Natural killer cell (primary cell): ENCODE measurements at regions not wholly inside any gene's neighbourhood (a gene's known extent, or its start where the extent isn't known, plus 50 kb on each side); places are given as distances from the start of the nearest gene placed in this dataset.
"Not testable (repeated sequence)": the region's sequence is repeated elsewhere in the genome, so short reads cannot be mapped to it uniquely, and the experiment has no call there.

Experiments used
- ATAC-seq, 3 donors: fragments of 150-1000 bp in 2 of 3; fragments of 200-7000 bp in 1 of 3; cut with Tn5 transposase; 1 replicate in 1 of 3; 2 replicates in 2 of 3; pipeline ENCODE4 v1.10.0; 2021; ENCODE audit warnings: mild to moderate bottlenecking in 2 of 3, moderate library complexity in 2 of 3
- DNase-seq, 2 donors: peaks; one replicate each; pipeline versions ENCODE4 v3.0.0 to v3.0.0-alpha.2; 2013 to 2021; ENCODE audit warnings: mixed read lengths in 1 of 2
- H3K27ac ChIP-seq: one replicate; pipeline ENCODE4 v1.5.1; 2013; ENCODE audit warnings: mild to moderate bottlenecking, low read length
- H3K27me3 ChIP-seq: one replicate; pipeline ENCODE4 v1.6.1; 2013; ENCODE audit warnings: low read length; ENCODE audit not compliant: control insufficient read depth, insufficient read depth
- H3K36me3 ChIP-seq: one replicate; pipeline ENCODE4 v1.6.1; 2013; ENCODE audit warnings: low read length; ENCODE audit not compliant: control insufficient read depth, insufficient read depth
- H3K4me1 ChIP-seq: one replicate; pipeline ENCODE4 v1.6.1; 2013; ENCODE audit warnings: low read length; ENCODE audit not compliant: control insufficient read depth, insufficient read depth
- H3K4me3 ChIP-seq: one replicate; pipeline ENCODE4 v1.5.1; 2013; ENCODE audit warnings: low read length
- H3K9me3 ChIP-seq: one replicate; pipeline ENCODE4 v1.6.1; 2013; ENCODE audit warnings: low read length; ENCODE audit not compliant: control insufficient read depth, insufficient read depth
- H3K27ac Mint-ChIP-seq, 2 donors: one replicate each; pipeline ENCODE4 v1.8.0; 2022; ENCODE audit warnings: mild to moderate bottlenecking in 2 of 2, mixed read lengths in 2 of 2, moderate library complexity in 1 of 2
- H3K27me3 Mint-ChIP-seq, 2 donors: one replicate each; pipeline ENCODE4 v1.8.0; 2022; ENCODE audit warnings: low read depth in 2 of 2, mixed read lengths in 2 of 2
- H3K36me3 Mint-ChIP-seq: one replicate; pipeline ENCODE4 v1.8.0; 2022; ENCODE audit warnings: mixed read lengths
- H3K4me1 Mint-ChIP-seq, 2 donors: one replicate each; pipeline ENCODE4 v1.8.0; 2022; ENCODE audit warnings: mixed read lengths in 2 of 2
- H3K4me3 Mint-ChIP-seq: one replicate; pipeline ENCODE4 v1.8.0; 2022; ENCODE audit warnings: mild to moderate bottlenecking, moderate library complexity, mixed read lengths
- H3K9me3 Mint-ChIP-seq, 2 donors: one replicate each; pipeline ENCODE4 v1.8.0; 2022; ENCODE audit warnings: mixed read lengths in 2 of 2
- CTCF ChIP-seq: fragments of 200-600 bp; IDR thresholded peaks from one replicate; pipeline ENCODE4 v1.8.0; 2022; ENCODE audit warnings: antibody characterized with exemption
- WGBS: methylation state at CpG from one replicate; pipeline ENCODE4 v1.1.7; 2013; ENCODE audit warnings: missing lambda C conversion rate; ENCODE audit not compliant: insufficient coverage; 5-methylcytosine and 5-hydroxymethylcytosine counted together
- intact Hi-C: fragments of 100-400 bp; cut with micrococcal nuclease; formaldehyde crosslinking; loops from one replicate; pipeline ENCODE4 v1.14.2; 2022

GRCh38 chr4:104642521-104642920 lies 147.8 kb upstream of the CXXC4 start:
- H3K27ac Mint-ChIP-seq = no peak overlapping the region
- no peaks in the 10 kb centered on the region for H3K36me3 ChIP-seq
- H3K4me1 ChIP-seq = no peaks in the 10 kb centered on the region
- intact Hi-C loops = no loop called here
- H3K4me3 Mint-ChIP-seq = no peak overlapping the region
- TF ChIP-seq CTCF = no peak
- H3K9me3 Mint-ChIP-seq = peaks cover 0 to 4% of the 10 kb centered on the region in 2 donors
- H3K27me3 Mint-ChIP-seq = peaks cover 0 to 3% of the 10 kb centered on the region in 2 donors
- no peak for ATAC-seq
- no peak for DNase-seq
- no peaks in the 10 kb centered on the region for H3K27me3 ChIP-seq
- peaks cover 7% of the 10 kb centered on the region for H3K36me3 Mint-ChIP-seq
- H3K9me3 ChIP-seq = no peaks in the 10 kb centered on the region
- H3K4me3 ChIP-seq = no peak overlapping the region
- 89% methylated on average over 2 of the region's 3 CpGs for WGBS
- no peak overlapping the region for H3K27ac ChIP-seq
- no peaks in the 10 kb centered on the region for H3K4me1 Mint-ChIP-seq

- H3K4me1 ChIP-seq = no peaks in the 10 kb centered on the region
- H3K9me3 Mint-ChIP-seq = peaks cover 0 to 4% of the 10 kb centered on the region in 2 donors
- H3K27ac ChIP-seq = no peak overlapping the region
- DNase-seq (no peak), ATAC-seq (no peak)
- intact Hi-C loops = no loop called here
- peaks cover 0 to 3% of the 10 kb centered on the region in 2 donors for H3K27me3 Mint-ChIP-seq
- WGBS = 88% methylated on average over 3 of the region's 3 CpGs
- no peaks in the 10 kb centered on the region for H3K27me3 ChIP-seq
- H3K4me3 ChIP-seq = no peak overlapping the region
- H3K9me3 ChIP-seq = no peaks in the 10 kb centered on the region
- no peak overlapping the region for H3K27ac Mint-ChIP-seq
- H3K4me1 Mint-ChIP-seq = no peaks in the 10 kb centered on the region
- TF ChIP-seq CTCF = no peak
- no peak overlapping the region for H3K4me3 Mint-ChIP-seq
- no peaks in the 10 kb centered on the region for H3K36me3 ChIP-seq
- peaks cover 16% of the 10 kb centered on the region for H3K36me3 Mint-ChIP-seq
Observed at GRCh38 chr4:104643805-104644204, 149.1 kb upstream of the CXXC4 start.

- Mint-ChIP-seq H3K9me3 (peaks cover 3 to 6% of the 10 kb centered on the region in 2 donors), H3K27me3 (no peaks in the 10 kb centered on the region), H3K4me1 (no peaks in the 10 kb centered on the region), H3K36me3 (peaks cover 24% of the 10 kb centered on the region), H3K27ac (no peak overlapping the region), H3K4me3 (no peak overlapping the region)
- Histone ChIP-seq H3K4me3 (no peak overlapping the region), H3K27ac (no peak overlapping the region), H3K27me3 (no peaks in the 10 kb centered on the region), H3K9me3 (no peaks in the 10 kb centered on the region), H3K36me3 (no peaks in the 10 kb centered on the region), H3K4me1 (no peaks in the 10 kb centered on the region)
- WGBS = 100% methylated on average over 1 of the region's 1 CpG
- intact Hi-C loops = no loop called here
- no peak for DNase-seq
- ATAC-seq = no peak
- TF ChIP-seq CTCF = no peak
Observed at GRCh38 chr4:104649631-104650030, 154.9 kb upstream of the CXXC4 start.

GRCh38 chr4:104662269-104662668 lies 167.6 kb upstream of the CXXC4 start:
- WGBS = 93% methylated on average over 3 of the region's 3 CpGs
- H3K4me1 Mint-ChIP-seq, DNase-seq, H3K27me3 Mint-ChIP-seq, H3K36me3 Mint-ChIP-seq, H3K9me3 Mint-ChIP-seq, H3K36me3 ChIP-seq, ATAC-seq, H3K4me1 ChIP-seq, H3K9me3 ChIP-seq, H3K4me3 Mint-ChIP-seq, intact Hi-C loops, H3K27ac Mint-ChIP-seq, H3K27me3 ChIP-seq, H3K4me3 ChIP-seq, H3K27ac ChIP-seq: not testable (repeated sequence)
